ENCODE measurements at regions not wholly inside any gene's neighbourhood (a gene's known extent, or its start where the extent isn't known, plus 50 kb on each side); places are given as distances from the start of the nearest gene placed in this dataset.
"Not testable (repeated sequence)": the region's sequence is repeated elsewhere in the genome, so short reads cannot be mapped to it uniquely, and the experiment has no call there.

DNA sequence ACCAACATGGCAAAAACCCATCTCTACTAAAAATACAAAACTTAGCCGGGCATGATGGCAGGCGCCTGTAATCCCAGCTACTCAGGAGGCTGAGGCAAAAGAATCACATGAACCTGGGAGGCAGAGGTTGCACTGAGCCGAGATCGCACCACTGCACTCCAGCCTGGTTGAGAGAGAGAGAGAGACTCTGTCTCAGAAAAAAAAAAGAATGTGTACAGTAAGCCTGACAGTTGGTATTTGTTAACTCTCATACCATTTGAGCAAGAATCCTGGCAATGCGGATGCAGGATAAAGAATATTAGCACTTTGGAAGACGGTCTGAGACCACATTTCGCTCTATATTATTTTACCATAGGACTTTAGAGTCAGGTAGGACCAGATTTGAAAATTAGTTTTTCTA is 140.0 kb upstream of the ZNF648 start:
- not testable (repeated sequence) for H3K4me3 ChIP-seq (ENCODE audit: low read depth in 1 of 2, low read length in 2 of 2); H3K9ac ChIP-seq (ENCODE audit: low read depth in 1 of 2, low read length in 2 of 2); H3K4me1 ChIP-seq (ENCODE audit: control insufficient read depth in 1 of 2, insufficient read depth in 2 of 2, low read length in 2 of 2); H3K36me3 ChIP-seq (ENCODE audit: control insufficient read depth in 1 of 2, insufficient read depth in 2 of 2, low read length in 2 of 2); H3K27ac ChIP-seq (ENCODE audit: low read depth, low read length); H3K27me3 ChIP-seq (ENCODE audit: control insufficient read depth in 1 of 2, insufficient read depth in 2 of 2, low read length in 2 of 2); H3K9me3 ChIP-seq (ENCODE audit: control insufficient read depth in 1 of 2, low read length in 2 of 2)

DNA sequence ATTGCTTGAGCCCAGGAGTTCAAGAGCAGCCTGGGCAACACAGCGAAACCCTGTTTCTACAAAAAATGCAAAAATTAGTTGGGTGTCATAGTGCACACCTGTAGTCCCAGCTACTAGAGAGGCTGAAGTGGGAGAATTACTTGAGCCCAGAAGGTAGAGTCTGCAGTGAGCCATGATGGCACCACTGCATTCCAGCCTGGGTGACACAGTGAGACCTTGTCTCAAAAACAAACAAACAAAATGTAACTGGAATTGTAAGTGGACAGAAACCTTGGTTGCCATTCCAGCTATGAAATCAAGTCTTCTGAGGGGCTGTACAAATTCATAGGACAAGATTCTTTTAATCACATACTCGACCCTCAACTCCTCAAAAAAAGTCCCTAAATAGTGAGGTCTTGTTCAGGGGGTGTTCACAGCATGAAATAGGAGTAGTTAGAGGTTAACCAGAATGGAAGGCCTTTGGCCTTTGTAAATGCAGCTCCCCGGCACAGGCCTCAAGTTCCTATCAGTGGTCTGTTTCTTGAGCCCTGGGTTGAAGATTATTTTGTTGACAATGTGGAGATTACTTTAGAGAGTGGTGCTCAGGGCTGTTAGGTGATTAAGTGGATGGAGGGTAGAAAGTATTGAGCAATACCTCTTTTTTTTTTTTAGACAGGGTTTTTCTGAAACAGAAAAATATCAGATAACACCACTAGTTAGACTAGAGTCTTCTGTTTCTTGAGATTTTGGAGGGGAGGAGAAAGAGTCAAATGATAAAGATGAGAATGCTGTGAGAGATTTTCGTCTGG is 138.7 kb upstream of the ZNF648 start:
- Histone ChIP-seq H3K27me3 (ENCODE audit: control insufficient read depth in 1 of 2, insufficient read depth in 2 of 2, low read length in 2 of 2) (no peaks in the 10 kb centered on the region), H3K27ac (ENCODE audit: low read depth, low read length) (no peak overlapping the region)

GRCh38 chr1:182198006-182198605 is 136.6 kb upstream of the ZNF648 start:
- no peaks in the 10 kb centered on the region for H3K36me3 ChIP-seq (ENCODE audit: control insufficient read depth in 1 of 2, insufficient read depth in 2 of 2, low read length in 2 of 2)
- H3K27ac ChIP-seq (ENCODE audit: low read depth, low read length), result no peak overlapping the region
- H3K9ac ChIP-seq (ENCODE audit: low read depth in 1 of 2, low read length in 2 of 2), result no peak overlapping the region
- no peaks in the 10 kb centered on the region for H3K27me3 ChIP-seq (ENCODE audit: control insufficient read depth in 1 of 2, insufficient read depth in 2 of 2, low read length in 2 of 2)
- H3K9me3 ChIP-seq (ENCODE audit: control insufficient read depth in 1 of 2, low read length in 2 of 2), result no peaks in the 10 kb centered on the region
- H3K4me1 ChIP-seq (ENCODE audit: control insufficient read depth in 1 of 2, insufficient read depth in 2 of 2, low read length in 2 of 2), result peaks cover 0 to 8% of the 10 kb centered on the region in 2 donors
- no peak overlapping the region for H3K4me3 ChIP-seq (ENCODE audit: low read depth in 1 of 2, low read length in 2 of 2)

More for the DNA sequence above, 138.7 kb upstream of the ZNF648 start:
- Histone ChIP-seq H3K4me1 (ENCODE audit: control insufficient read depth in 1 of 2, insufficient read depth in 2 of 2, low read length in 2 of 2) (peaks cover 0 to 8% of the 10 kb centered on the region in 2 donors), H3K36me3 (ENCODE audit: control insufficient read depth in 1 of 2, insufficient read depth in 2 of 2, low read length in 2 of 2) (no peaks in the 10 kb centered on the region), H3K9me3 (ENCODE audit: control insufficient read depth in 1 of 2, low read length in 2 of 2) (no peaks in the 10 kb centered on the region), H3K9ac (ENCODE audit: low read depth in 1 of 2, low read length in 2 of 2) (no peak overlapping the region), H3K4me3 (ENCODE audit: low read depth in 1 of 2, low read length in 2 of 2) (no peak overlapping the region)

GRCh38 chr1:182196897-182197870 is 135.7 kb upstream of the ZNF648 start:
- Histone ChIP-seq H3K9me3 (ENCODE audit: control insufficient read depth in 1 of 2, low read length in 2 of 2) (no peaks in the 10 kb centered on the region), H3K4me1 (ENCODE audit: control insufficient read depth in 1 of 2, insufficient read depth in 2 of 2, low read length in 2 of 2) (peaks cover 0 to 8% of the 10 kb centered on the region in 2 donors), H3K4me3 (ENCODE audit: low read depth in 1 of 2, low read length in 2 of 2) (no peak overlapping the region), H3K36me3 (ENCODE audit: control insufficient read depth in 1 of 2, insufficient read depth in 2 of 2, low read length in 2 of 2) (no peaks in the 10 kb centered on the region), H3K27ac (ENCODE audit: low read depth, low read length) (no peak overlapping the region), H3K9ac (ENCODE audit: low read depth in 1 of 2, low read length in 2 of 2) (no peak overlapping the region), H3K27me3 (ENCODE audit: control insufficient read depth in 1 of 2, insufficient read depth in 2 of 2, low read length in 2 of 2) (no peaks in the 10 kb centered on the region)

GRCh38 chr1:182195733-182196132 is 134.2 kb upstream of the ZNF648 start:
- Histone ChIP-seq H3K4me1 (ENCODE audit: control insufficient read depth in 1 of 2, insufficient read depth in 2 of 2, low read length in 2 of 2) (peaks cover 0 to 6% of the 10 kb centered on the region in 2 donors), H3K4me3 (ENCODE audit: low read depth in 1 of 2, low read length in 2 of 2) (no peak overlapping the region), H3K27ac (ENCODE audit: low read depth, low read length) (no peak overlapping the region), H3K27me3 (ENCODE audit: control insufficient read depth in 1 of 2, insufficient read depth in 2 of 2, low read length in 2 of 2) (no peaks in the 10 kb centered on the region), H3K9ac (ENCODE audit: low read depth in 1 of 2, low read length in 2 of 2) (no peak overlapping the region), H3K9me3 (ENCODE audit: control insufficient read depth in 1 of 2, low read length in 2 of 2) (no peaks in the 10 kb centered on the region), H3K36me3 (ENCODE audit: control insufficient read depth in 1 of 2, insufficient read depth in 2 of 2, low read length in 2 of 2) (no peaks in the 10 kb centered on the region)

DNA sequence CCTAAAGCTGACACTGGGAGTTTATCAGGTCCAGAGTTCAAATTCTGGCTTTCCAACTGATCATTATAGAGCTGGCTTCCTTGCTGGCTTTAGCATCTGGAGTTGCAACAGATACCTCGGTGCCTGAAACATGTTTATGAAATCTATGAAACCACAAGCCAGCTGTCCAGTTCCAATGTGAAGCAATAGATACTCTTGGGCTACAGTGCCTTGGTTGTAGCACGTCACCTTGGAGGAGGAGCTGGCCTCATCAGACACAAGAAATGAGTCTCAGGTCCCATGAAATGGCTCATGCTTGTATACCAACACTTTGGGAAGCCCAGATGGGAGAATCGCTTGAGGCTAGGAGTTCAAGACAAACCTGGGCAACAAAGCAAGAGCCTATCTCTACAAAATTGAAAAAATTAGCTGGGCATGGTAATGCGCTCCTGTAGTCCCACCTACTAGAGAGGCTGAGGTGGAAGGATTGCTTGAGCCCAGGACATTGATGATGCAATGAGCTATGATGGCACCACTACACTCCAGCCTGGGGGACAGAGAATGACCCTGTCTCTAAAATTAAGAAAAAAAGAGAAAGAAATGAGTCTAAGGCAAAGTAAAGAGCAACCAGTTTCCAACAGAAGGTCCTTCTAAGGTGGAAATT is 132.5 kb upstream of the ZNF648 start:
- Histone ChIP-seq H3K9me3 (ENCODE audit: control insufficient read depth in 1 of 2, low read length in 2 of 2) (no peaks in the 10 kb centered on the region), H3K9ac (ENCODE audit: low read depth in 1 of 2, low read length in 2 of 2) (no peak overlapping the region), H3K4me1 (ENCODE audit: control insufficient read depth in 1 of 2, insufficient read depth in 2 of 2, low read length in 2 of 2) (no peaks in the 10 kb centered on the region), H3K27me3 (ENCODE audit: control insufficient read depth in 1 of 2, insufficient read depth in 2 of 2, low read length in 2 of 2) (no peaks in the 10 kb centered on the region), H3K36me3 (ENCODE audit: control insufficient read depth in 1 of 2, insufficient read depth in 2 of 2, low read length in 2 of 2) (no peaks in the 10 kb centered on the region), H3K27ac (ENCODE audit: low read depth, low read length) (no peak overlapping the region), H3K4me3 (ENCODE audit: low read depth in 1 of 2, low read length in 2 of 2) (no peak overlapping the region)

GRCh38 chr1:182192966-182193365 is 131.5 kb upstream of the ZNF648 start:
- Histone ChIP-seq H3K36me3 (ENCODE audit: control insufficient read depth in 1 of 2, insufficient read depth in 2 of 2, low read length in 2 of 2) (no peaks in the 10 kb centered on the region), H3K27me3 (ENCODE audit: control insufficient read depth in 1 of 2, insufficient read depth in 2 of 2, low read length in 2 of 2) (no peaks in the 10 kb centered on the region), H3K9me3 (ENCODE audit: control insufficient read depth in 1 of 2, low read length in 2 of 2) (no peaks in the 10 kb centered on the region), H3K9ac (ENCODE audit: low read depth in 1 of 2, low read length in 2 of 2) (no peak overlapping the region), H3K4me1 (ENCODE audit: control insufficient read depth in 1 of 2, insufficient read depth in 2 of 2, low read length in 2 of 2) (no peaks in the 10 kb centered on the region), H3K27ac (ENCODE audit: low read depth, low read length) (no peak overlapping the region), H3K4me3 (ENCODE audit: low read depth in 1 of 2, low read length in 2 of 2) (no peak overlapping the region)

DNA sequence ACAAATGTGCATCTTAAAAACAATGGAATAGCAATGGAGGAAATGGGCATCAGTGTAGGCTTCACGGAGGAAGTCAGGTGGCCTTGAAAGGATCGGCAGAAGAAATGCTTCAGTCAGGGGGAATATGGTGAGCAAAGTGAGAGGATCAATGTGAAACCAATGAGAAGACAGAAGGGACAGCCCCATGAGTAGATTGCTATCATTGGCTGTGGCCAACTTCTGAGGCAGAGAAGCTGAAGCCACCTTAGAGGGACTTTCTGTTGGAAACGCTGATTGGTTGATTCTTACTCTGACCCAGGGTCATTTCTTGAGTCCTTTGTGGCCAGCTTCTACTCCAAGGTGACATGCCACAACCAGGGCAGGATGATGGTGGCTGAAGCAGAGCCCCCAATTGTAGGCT is 130.7 kb upstream of the ZNF648 start:
- no peaks in the 10 kb centered on the region for H3K36me3 ChIP-seq (ENCODE audit: control insufficient read depth in 1 of 2, insufficient read depth in 2 of 2, low read length in 2 of 2)
- no peaks in the 10 kb centered on the region for H3K4me1 ChIP-seq (ENCODE audit: control insufficient read depth in 1 of 2, insufficient read depth in 2 of 2, low read length in 2 of 2)
- H3K27ac ChIP-seq (ENCODE audit: low read depth, low read length), result no peak overlapping the region
- H3K27me3 ChIP-seq (ENCODE audit: control insufficient read depth in 1 of 2, insufficient read depth in 2 of 2, low read length in 2 of 2), result no peaks in the 10 kb centered on the region
- H3K9ac ChIP-seq (ENCODE audit: low read depth in 1 of 2, low read length in 2 of 2), result no peak overlapping the region
- H3K9me3 ChIP-seq (ENCODE audit: control insufficient read depth in 1 of 2, low read length in 2 of 2), result no peaks in the 10 kb centered on the region
- no peak overlapping the region for H3K4me3 ChIP-seq (ENCODE audit: low read depth in 1 of 2, low read length in 2 of 2)

DNA sequence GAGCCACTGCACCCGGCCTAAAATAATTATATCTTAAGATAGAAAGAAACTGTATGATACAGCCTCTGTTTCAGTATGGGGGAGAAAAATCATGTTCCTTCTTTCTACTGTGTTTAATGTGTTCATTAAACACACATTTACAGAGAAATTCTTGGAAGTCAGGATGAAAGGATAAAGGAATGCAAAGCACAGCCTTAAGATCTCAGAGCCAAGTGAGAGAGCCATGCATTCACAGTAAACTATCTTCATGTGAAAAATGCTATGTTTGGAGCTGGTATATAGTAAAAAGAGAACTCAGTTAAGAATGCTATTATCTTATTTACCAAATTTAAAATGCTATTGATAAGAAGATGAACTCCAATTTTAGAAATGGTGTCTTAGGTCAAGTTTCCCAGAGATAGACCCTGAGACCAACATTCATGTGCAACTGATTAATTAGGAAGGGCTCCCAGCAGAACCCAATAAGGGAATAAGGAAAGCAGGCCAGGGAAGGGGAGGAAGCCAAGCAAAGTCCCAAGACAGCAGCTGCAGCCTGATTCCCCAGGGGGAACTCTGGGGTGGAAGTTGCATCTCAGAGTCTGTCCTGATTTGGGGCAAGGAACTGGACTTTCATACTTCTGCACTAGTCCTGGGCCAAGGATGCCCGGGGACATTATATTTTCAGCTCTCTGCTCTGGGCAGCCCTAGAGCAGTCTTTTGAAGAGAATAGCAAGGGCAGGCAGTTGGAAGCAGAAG is 130.0 kb upstream of the ZNF648 start:
- Histone ChIP-seq H3K9me3 (ENCODE audit: control insufficient read depth in 1 of 2, low read length in 2 of 2) (no peaks in the 10 kb centered on the region), H3K36me3 (ENCODE audit: control insufficient read depth in 1 of 2, insufficient read depth in 2 of 2, low read length in 2 of 2) (no peaks in the 10 kb centered on the region), H3K9ac (ENCODE audit: low read depth in 1 of 2, low read length in 2 of 2) (no peak overlapping the region), H3K27me3 (ENCODE audit: control insufficient read depth in 1 of 2, insufficient read depth in 2 of 2, low read length in 2 of 2) (no peaks in the 10 kb centered on the region), H3K4me1 (ENCODE audit: control insufficient read depth in 1 of 2, insufficient read depth in 2 of 2, low read length in 2 of 2) (no peaks in the 10 kb centered on the region), H3K27ac (ENCODE audit: low read depth, low read length) (no peak overlapping the region), H3K4me3 (ENCODE audit: low read depth in 1 of 2, low read length in 2 of 2) (no peak overlapping the region)
